CD4-positive, alpha-beta T cell treated with Interleukin-6 at 100 ng/mL for 8 hours (primary cell): ENCODE measurements at regions not wholly inside any gene's neighbourhood (a gene's known extent, or its start where the extent isn't known, plus 50 kb on each side); places are given as distances from the start of the nearest gene placed in this dataset.
"Not testable (repeated sequence)": the region's sequence is repeated elsewhere in the genome, so short reads cannot be mapped to it uniquely, and the experiment has no call there.

Experiments used
- DNase-seq: peaks from one replicate; pipeline ENCODE4 v3.0.0-alpha.2; 2020; ENCODE audit warnings: mixed read lengths, low spot score

DNA sequence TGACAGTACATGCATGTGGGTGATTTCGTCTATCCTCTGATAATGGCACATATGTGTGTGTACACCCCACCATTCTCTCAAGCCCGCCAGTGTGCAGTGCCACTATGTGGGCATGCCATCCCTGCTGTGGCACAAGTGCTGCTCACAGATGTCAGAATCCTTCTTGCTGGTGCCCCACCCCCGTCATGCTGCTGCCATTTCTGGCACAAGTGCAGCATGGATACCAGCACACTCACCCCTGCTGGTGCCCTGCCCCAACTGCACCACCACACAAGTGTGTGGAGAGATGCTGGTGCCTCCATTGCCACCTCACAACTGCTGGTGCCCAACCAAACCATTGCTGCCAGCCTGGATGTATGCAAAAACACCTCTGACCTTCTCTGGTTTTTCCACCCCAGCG, 1133.8 kb downstream of the TECRL start:
- DNase-seq: no peak

- DNase-seq: no peak
Observed at GRCh38 chr4:63269156-63269555, 1140.1 kb downstream of the TECRL start.

DNA sequence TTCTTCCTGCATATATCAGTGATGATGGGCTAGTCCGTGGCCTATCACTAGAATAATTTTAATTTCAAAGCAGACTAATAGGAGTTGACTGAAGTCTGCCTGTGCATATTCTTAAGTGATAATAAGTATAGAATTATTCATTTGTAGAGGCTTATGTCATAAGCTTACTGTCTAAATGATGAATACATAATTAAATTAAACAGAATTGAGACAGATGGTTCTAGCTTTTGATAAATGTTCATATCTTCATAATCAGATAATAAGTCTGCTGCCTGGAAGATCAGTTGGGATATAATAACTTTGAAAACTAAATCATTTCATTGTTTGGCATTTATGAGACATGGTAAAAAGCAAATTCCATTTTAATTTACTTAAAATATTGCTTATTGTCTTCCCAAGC, 1175.6 kb downstream of the TECRL start:
- DNase-seq: no peak

DNA sequence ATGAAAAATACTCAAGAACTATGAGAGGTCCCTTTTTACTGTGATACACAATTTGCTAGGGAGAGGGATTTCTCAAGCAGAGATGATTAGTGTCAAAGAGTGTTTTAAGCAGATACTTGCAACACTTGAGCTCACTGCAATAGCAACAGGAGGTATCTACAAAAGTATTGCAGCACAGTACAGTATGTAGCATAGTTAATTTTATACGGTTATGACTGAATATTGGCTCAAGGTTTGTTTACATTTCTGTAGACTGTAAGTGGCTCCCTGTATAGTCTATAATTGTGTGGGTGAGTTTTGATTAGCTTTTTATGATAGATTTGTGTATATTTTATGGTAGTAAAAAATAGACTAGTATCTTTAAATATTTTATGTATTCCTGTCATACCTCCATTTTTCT, 1177.2 kb downstream of the TECRL start:
- no peak for DNase-seq

GRCh38 chr4:63226229-63226628, 1183.0 kb downstream of the TECRL start:
- no peak for DNase-seq

- DNase-seq: no peak
Observed at GRCh38 chr4:63222466-63222865, 1186.8 kb downstream of the TECRL start.

DNA sequence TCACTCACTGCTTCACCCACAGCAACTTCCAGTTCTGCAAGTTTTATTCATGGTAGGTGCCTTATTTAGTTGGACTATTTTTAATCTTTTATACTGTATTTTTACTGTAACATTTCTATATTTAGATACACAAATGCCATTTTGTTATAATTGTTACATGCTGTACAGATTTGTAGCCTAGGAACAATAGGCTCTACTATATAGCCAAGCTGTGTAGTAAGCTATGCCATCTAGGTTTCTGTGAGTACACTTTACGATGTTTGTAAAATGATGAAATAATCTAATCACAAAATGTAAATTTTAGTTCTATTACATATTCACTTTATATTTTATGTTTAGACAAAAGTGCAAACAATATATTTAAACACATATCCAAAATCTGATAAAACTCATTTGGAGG, 1187.8 kb downstream of the TECRL start:
- DNase-seq: no peak

- DNase-seq: no peak
Observed at GRCh38 chr4:63218856-63219255, 1190.4 kb downstream of the TECRL start.

GRCh38 chr4:63214076-63214475, 1195.2 kb downstream of the TECRL start:
- no peak for DNase-seq

DNA sequence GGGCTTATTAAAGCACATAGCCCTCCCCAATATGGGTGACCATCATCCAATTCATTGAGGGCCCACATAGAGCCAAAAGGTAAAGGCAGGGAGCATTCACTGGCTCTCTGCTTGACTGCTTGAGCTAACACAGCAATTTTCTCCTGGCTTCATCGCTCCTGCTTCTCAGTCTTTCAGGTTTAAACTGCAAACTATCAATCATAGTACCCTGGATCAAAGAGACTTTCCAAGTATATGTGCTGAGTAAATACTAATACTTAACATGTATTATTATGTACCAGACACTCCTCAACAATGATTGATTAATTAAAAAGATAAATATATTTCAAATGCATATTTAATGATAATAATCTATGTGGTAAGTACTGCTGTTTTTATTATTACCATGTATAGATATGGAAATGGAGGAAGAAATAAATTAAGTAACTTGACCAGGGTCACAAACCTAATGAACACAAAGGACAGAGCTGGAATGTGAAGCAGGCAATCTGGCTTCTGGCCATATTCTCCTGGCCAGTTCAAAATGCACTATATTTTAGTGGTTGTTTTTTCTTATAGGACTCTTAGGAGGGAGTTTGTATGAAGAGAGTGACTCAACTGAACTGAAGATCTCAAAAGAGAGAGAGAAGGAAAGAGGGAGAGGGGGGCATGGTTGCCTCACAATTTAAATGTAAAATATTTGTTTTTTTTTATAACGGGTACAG, 1197.3 kb downstream of the TECRL start:
- no peak for DNase-seq

DNA sequence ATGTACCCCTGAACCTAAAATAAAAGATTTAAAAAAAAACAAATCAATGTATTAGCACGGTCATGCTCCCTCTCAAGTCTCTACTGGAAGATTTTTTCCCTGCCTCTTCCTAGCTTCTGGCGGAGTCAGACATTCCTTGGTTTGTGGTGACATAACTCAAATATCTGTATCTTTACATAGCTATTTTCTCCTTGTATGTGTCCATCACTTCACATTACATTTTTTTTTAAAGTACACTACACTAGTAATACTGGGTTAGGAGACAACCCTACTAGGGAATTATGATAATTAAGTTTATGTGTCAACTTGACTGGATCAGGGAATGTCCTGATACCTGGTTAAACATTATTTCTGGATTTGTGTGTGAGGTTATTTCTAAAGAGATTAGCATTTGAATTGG, 1197.9 kb downstream of the TECRL start:
- DNase-seq: no peak

DNA sequence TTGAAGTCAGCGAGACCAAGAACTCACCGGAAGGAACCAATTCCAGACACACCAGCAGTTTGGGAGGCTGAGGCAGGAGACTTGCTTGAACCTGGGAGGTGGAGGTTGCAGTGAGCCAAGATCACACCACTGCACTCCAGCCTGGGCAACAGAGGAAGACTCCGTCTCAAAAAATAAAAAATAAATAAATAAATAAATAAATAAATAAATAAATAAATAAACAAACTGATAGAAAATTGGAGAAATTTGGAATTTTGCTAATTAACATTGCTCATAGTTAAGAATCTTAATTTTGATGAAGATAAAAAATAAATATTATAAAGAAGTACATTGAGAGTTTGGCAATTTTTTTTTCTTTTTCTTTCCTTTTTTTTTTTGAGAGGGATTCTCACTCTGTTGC, 1216.2 kb downstream of the TECRL start:
- not testable (repeated sequence) for DNase-seq

- DNase-seq: no peak
Observed at GRCh38 chr4:63171341-63171740, 1237.9 kb downstream of the TECRL start.

DNA sequence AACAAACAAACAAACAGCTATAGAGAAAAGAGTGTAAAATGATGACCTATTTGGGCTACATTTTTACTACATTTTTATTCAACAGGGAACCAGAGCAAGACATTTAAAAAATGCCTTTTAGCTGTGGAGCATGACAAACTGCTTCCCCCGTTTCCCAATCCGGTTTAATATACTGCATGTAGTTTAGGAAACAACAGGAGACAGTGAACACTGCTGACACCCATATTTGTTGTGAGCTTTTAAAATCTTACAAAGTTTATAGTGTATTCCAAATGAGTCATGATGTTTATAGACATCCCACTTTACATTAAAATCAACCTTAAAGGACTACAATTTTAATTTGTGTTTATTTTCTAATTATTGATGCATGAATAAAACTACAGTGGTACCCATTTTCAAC, 1238.3 kb downstream of the TECRL start:
- no peak for DNase-seq

DNA sequence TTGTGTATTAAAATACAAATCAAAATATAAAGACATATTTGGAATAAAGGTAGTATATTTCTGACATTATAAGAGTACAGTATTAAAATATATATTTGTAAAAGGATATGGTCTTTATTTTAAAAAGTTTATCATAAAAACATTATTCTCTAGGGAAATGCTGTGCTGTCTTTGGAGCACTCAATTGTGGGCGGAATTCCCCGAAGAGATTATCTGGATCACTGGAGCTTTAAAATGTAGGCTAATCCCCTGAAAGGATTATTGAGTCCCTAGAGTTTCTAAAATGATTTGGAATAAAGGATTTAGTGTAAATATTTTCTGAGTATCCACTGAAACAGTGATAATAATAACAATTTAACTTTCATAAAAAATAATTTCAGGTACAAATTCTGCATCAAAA, 1239.4 kb downstream of the TECRL start:
- no peak for DNase-seq

- DNase-seq: no peak
Observed at GRCh38 chr4:63155561-63155960, 1253.7 kb downstream of the TECRL start.

DNA sequence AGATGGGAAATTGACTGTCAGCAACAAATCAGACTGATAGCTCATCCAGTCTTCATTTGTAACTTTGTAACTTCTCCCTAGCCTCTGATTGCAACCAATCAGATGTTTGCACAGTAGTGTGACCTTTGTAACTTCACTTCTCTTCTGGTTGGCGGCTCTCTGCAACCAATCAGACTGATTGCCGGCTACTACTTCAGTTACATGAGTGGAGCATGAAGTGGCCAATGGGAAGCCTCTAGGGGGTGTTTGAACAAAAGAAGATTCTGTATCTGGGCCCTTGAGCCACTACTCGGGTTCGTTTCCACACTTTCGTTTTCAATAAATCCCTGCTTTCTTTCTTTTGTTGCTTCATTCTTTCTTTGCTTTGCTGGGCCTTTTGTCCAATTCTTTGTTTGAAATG, 1285.8 kb downstream of the TECRL start:
- no peak for DNase-seq

DNA sequence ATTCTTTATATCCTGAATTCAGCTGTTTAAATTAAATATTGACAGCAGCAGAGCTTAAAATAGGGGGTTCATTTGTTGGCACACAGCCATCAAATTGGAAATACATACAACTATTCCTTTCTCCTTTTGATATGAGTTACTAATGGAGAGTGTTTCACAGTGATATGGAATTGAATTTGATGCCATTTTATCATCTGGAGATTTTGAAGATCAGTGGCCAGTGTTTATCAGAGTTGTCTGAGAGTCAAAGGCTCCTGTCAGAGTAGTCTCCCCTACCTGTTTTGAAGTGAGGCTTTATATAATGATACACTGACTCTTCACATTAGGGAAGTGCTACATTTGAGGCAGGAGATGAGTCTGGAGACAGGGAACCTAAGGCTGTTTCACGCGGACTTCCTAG, 1286.3 kb downstream of the TECRL start:
- DNase-seq: no peak

- no peak for DNase-seq
Observed at GRCh38 chr4:63106600-63106999, 1302.7 kb downstream of the TECRL start.

DNA sequence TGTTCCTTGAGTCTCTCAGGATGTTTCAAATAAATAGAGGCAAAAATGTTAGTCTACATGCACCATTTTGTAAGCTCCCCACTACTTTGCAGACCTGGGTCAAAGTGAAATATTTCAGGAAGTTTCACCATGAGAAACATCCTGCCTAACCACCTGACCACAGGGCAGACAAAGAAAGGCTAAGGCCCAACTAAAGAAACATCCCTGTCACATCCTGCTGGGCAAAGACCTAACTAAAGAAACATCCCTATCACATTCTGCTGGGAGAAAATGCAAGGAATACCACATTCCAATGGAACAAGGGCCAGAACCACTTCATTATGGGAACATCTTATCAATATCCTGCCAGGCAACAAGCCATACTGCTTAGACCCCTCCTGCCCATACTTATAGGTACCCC, 1303.4 kb downstream of the TECRL start:
- no peak for DNase-seq

DNA sequence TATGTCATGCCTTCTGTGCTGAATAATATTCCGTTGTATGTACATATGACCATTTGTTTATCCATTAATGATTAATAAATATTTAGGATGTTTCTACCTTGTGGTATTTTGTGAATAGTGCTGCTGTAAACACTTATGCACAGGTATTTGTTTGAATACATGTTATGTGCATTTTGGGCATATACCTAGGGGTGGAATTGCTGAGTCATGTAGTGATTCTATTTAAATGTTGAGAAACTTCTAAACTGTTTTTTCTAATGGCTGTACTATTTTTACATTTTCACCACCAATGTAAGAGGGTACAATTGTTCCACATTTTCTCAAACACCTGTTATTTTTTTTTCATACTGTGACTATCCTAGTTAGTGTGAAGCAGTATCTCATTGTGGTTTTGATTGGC, 1318.6 kb downstream of the TECRL start:
- no peak for DNase-seq

GRCh38 chr4:63085091-63085490, 1324.2 kb downstream of the TECRL start:
- no peak for DNase-seq

DNA sequence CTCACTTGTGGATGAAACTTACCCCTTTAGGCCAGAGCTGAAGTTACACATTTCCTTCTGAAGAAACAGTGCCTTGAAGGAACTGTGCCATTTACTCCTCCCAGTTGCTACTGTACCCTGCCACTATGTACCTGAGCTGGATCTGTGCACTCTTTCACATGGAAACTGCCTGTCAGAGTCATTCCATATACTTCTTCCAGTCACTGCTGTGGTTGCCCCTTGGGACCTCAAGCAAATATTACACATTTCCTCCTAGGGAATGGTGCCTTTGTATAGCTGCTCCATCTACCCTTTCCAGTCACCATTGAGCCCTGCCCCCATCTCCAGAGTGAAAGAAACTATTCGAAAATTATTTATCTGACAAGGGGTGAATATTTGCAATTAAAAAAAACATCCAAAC, 1328.3 kb downstream of the TECRL start:
- no peak for DNase-seq

GRCh38 chr4:63063760-63064159, 1345.5 kb downstream of the TECRL start:
- no peak for DNase-seq

GRCh38 chr4:63062891-63063290, 1346.4 kb downstream of the TECRL start:
- not testable (repeated sequence) for DNase-seq
